ENCODE measurements at regions not wholly inside any gene's neighbourhood (a gene's known extent, or its start where the extent isn't known, plus 50 kb on each side); places are given as distances from the start of the nearest gene placed in this dataset.
"Not testable (repeated sequence)": the region's sequence is repeated elsewhere in the genome, so short reads cannot be mapped to it uniquely, and the experiment has no call there.

GRCh38 chr21:9746831-9747606, 774.4 kb upstream of the TPTE start:
- TF ChIP-seq CTCF (IDR thresholded peaks at IDR 0.05); POLR2A (IDR thresholded peaks at IDR 0.05); POLR2AphosphoS5 (IDR thresholded peaks at IDR 0.05; ENCODE audit: insufficient read depth in 1 of 2, low read depth in 1 of 2): not testable (repeated sequence)
